ENCODE measurements at regions not wholly inside any gene's neighbourhood (a gene's known extent, or its start where the extent isn't known, plus 50 kb on each side); places are given as distances from the start of the nearest gene placed in this dataset.

DNA sequence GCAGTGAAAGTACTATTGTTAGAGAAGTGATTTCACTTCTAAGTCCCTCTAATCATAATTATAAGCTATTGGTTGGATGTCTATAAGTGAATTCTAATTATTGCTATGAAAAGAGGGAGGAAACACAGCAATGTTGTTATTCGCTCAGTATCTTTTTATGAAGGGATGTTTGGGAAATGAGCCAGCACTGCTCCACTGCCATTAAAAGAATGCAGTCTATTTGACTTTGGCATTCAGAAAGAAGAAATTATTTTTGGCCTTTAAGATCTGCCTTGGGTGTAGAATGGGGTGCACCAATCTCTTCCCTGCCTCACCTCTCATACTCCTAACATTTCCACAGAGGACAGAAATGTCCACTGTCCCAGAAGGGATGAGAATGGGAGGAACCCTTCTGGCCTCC is 332.0 kb downstream of the SPATA31D1 start:
- POLR2A ChIA-PET: no interaction called here
- Histone ChIP-seq H3K36me3 (replicated peaks in 1 of 2; ENCODE audit: control extremely low read depth in 1 of 2, control insufficient read depth in 1 of 2, extremely low read depth in 1 of 2, insufficient read depth in 2 of 2, low read length in 1 of 2) (no peaks in the 10 kb centered on the region), H3K79me2 (ENCODE audit: control insufficient read depth, insufficient read depth, low read length) (no peaks in the 10 kb centered on the region), H4K20me1 (ENCODE audit: control insufficient read depth, insufficient read depth, low read length, poor library complexity, severe bottlenecking) (no peaks in the 10 kb centered on the region), H3K27ac (ENCODE audit: low read length in 2 of 2) (no peak overlapping the region), H3K4me3 (ENCODE audit: control extremely low read depth in 1 of 5, extremely low read depth in 1 of 5, insufficient read depth in 1 of 5, low read depth in 2 of 5, low read length in 4 of 5) (no peak overlapping the region), H3K9ac (ENCODE audit: low read length) (no peak overlapping the region), H3K4me1 (ENCODE audit: control insufficient read depth in 2 of 2, insufficient read depth in 2 of 2, low read length in 2 of 2) (no peaks in the 10 kb centered on the region), H2AFZ (ENCODE audit: insufficient read depth, low read depth, low read length, poor library complexity, severe bottlenecking) (no peak overlapping the region), H3K27me3 (replicated peaks in 1 of 4; ENCODE audit: control extremely low read depth in 1 of 4, control insufficient read depth in 3 of 4, insufficient read depth in 4 of 4, low read length in 3 of 4) (no peaks in the 10 kb centered on the region), H3K9me3 (ENCODE audit: control extremely low read depth in 1 of 3, control insufficient read depth in 2 of 3, insufficient read depth in 1 of 3, low read length in 2 of 3) (peaks cover 0 to 3% (median 0%) of the 10 kb centered on the region in 3 donors), H3K4me2 (replicated peaks; ENCODE audit: low read depth, low read length, poor library complexity, severe bottlenecking) (no peak overlapping the region)
- intact Hi-C loops (cut with micrococcal nuclease): no loop called here
- CTCF ChIA-PET: no interaction called here
- no peaks in the 10 kb centered on the region for H3K27me3 Mint-ChIP-seq
- ATAC-seq (ENCODE audit: low read depth) (no peak), DNase-seq (no peak)
- WGBS (ENCODE audit: insufficient coverage): 100% methylated on average over 1 of the region's 1 CpG
- H3K4me3 Mint-ChIP-seq: no peak overlapping the region
- H3K9me3 Mint-ChIP-seq (ENCODE audit: insufficient read depth): peaks cover 14% of the 10 kb centered on the region
- no peak overlapping the region for H3K27ac Mint-ChIP-seq
- no peaks in the 10 kb centered on the region for H3K4me1 Mint-ChIP-seq
- no peak for TF ChIP-seq EZH2 (IDR thresholded peaks at IDR 0.05; ENCODE audit: borderline replicate concordance, insufficient read depth, low read depth, low read length, poor library complexity, severe bottlenecking)
- TF ChIP-seq, protein P1, sequence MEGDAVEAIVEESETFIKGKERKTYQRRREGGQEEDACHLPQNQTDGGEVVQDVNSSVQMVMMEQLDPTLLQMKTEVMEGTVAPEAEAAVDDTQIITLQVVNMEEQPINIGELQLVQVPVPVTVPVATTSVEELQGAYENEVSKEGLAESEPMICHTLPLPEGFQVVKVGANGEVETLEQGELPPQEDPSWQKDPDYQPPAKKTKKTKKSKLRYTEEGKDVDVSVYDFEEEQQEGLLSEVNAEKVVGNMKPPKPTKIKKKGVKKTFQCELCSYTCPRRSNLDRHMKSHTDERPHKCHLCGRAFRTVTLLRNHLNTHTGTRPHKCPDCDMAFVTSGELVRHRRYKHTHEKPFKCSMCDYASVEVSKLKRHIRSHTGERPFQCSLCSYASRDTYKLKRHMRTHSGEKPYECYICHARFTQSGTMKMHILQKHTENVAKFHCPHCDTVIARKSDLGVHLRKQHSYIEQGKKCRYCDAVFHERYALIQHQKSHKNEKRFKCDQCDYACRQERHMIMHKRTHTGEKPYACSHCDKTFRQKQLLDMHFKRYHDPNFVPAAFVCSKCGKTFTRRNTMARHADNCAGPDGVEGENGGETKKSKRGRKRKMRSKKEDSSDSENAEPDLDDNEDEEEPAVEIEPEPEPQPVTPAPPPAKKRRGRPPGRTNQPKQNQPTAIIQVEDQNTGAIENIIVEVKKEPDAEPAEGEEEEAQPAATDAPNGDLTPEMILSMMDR (IDR thresholded peaks at IDR 0.05): no peak

GRCh38 chr9:82325907-82326306 is 337.3 kb downstream of the SPATA31D1 start:
- TF ChIP-seq EZH2 (IDR thresholded peaks at IDR 0.05; ENCODE audit: borderline replicate concordance, insufficient read depth, low read depth, low read length, poor library complexity, severe bottlenecking): no peak
- TF ChIP-seq, protein P1 (IDR thresholded peaks at IDR 0.05): no peak
- H4K20me1 ChIP-seq (ENCODE audit: control insufficient read depth, insufficient read depth, low read length, poor library complexity, severe bottlenecking): no peaks in the 10 kb centered on the region
- ChIA-PET CTCF (no interaction called here), POLR2A (no interaction called here)
- H3K4me2 ChIP-seq (replicated peaks; ENCODE audit: low read depth, low read length, poor library complexity, severe bottlenecking): no peak overlapping the region
- H3K4me1 ChIP-seq (ENCODE audit: control insufficient read depth in 2 of 2, insufficient read depth in 2 of 2, low read length in 2 of 2): no peaks in the 10 kb centered on the region
- H3K27ac ChIP-seq (ENCODE audit: low read length in 2 of 2): no peak overlapping the region
- intact Hi-C loops (cut with micrococcal nuclease): no loop called here
- H3K79me2 ChIP-seq (ENCODE audit: control insufficient read depth, insufficient read depth, low read length): no peaks in the 10 kb centered on the region
- H3K36me3 ChIP-seq (replicated peaks in 1 of 2; ENCODE audit: control extremely low read depth in 1 of 2, control insufficient read depth in 1 of 2, extremely low read depth in 1 of 2, insufficient read depth in 2 of 2, low read length in 1 of 2): no peaks in the 10 kb centered on the region
- Mint-ChIP-seq H3K27ac (no peak overlapping the region), H3K4me3 (no peak overlapping the region), H3K27me3 (no peaks in the 10 kb centered on the region), H3K9me3 (ENCODE audit: insufficient read depth) (peaks cover 17% of the 10 kb centered on the region), H3K4me1 (no peaks in the 10 kb centered on the region)
- no peak overlapping the region for H2AFZ ChIP-seq (ENCODE audit: insufficient read depth, low read depth, low read length, poor library complexity, severe bottlenecking)
- no peak for ATAC-seq (ENCODE audit: low read depth)
- no peak for DNase-seq
- no peak overlapping the region for H3K4me3 ChIP-seq (ENCODE audit: control extremely low read depth in 1 of 5, extremely low read depth in 1 of 5, insufficient read depth in 1 of 5, low read depth in 2 of 5, low read length in 4 of 5)
- no peaks in the 10 kb centered on the region for H3K27me3 ChIP-seq (replicated peaks in 1 of 4; ENCODE audit: control extremely low read depth in 1 of 4, control insufficient read depth in 3 of 4, insufficient read depth in 4 of 4, low read length in 3 of 4)
- H3K9ac ChIP-seq (ENCODE audit: low read length): no peak overlapping the region
- WGBS (ENCODE audit: insufficient coverage): no CpG with 5 or more reads among the region's 2 CpGs
- H3K9me3 ChIP-seq (ENCODE audit: control extremely low read depth in 1 of 3, control insufficient read depth in 2 of 3, insufficient read depth in 1 of 3, low read length in 2 of 3): peaks cover 0 to 7% (median 3%) of the 10 kb centered on the region in 3 donors
